H1 (cell line): ENCODE measurements at regions not wholly inside any gene's neighbourhood (a gene's known extent, or its start where the extent isn't known, plus 50 kb on each side); places are given as distances from the start of the nearest gene placed in this dataset.

Source experiments
- CTCF ChIA-PET: fragments of 300-600 bp; sonication (Branson Sonifier 250); formaldehyde crosslinking; loops from one replicate; lab custom pipeline; 2021; ENCODE audit not compliant: partially characterized antibody; lab: Charles Lee
- POLR2A ChIA-PET: fragments of 300-600 bp; sonication (Branson Sonifier 250); formaldehyde crosslinking; loops from one replicate; lab custom pipeline; 2021; ENCODE audit warnings: inconsistent platforms; ENCODE audit not compliant: partially characterized antibody; lab: Charles Lee
- DNase-seq, 2 experiments: peaks; one replicate each; pipeline versions ENCODE4 v3.0.0 to v3.0.0-alpha.2; 2010 to 2022; ENCODE audit warnings: low spot score in 2 of 2, low read depth in 1 of 2, mixed read lengths in 1 of 2
- FAIRE-seq: peaks from 2 replicates; lab custom pipeline; 2011; peaks lifted over from hg19 to GRCh38; lab: Jason Lieb, UNC
- H2AFZ ChIP-seq: 2 replicates; pipeline ENCODE4 v1.8.1; 2012; ENCODE audit warnings: low read length, inconsistent platforms
- H2AK5ac ChIP-seq: 2 replicates; pipeline ENCODE4 v1.6.1; 2013; ENCODE audit warnings: low read depth, low read length
- H2BK120ac ChIP-seq: replicated peaks from 2 replicates; pipeline ENCODE3; 2013; ENCODE audit warnings: low read depth, low read length, inconsistent platforms
- H2BK12ac ChIP-seq: 2 replicates; pipeline ENCODE4 v1.6.1; 2013; ENCODE audit warnings: low read depth, low read length
- H2BK15ac ChIP-seq: 2 replicates; pipeline ENCODE4 v1.6.1; 2013; ENCODE audit warnings: low read length
- H2BK20ac ChIP-seq: 2 replicates; pipeline ENCODE4 v1.6.1; 2013; ENCODE audit warnings: low read length
- H2BK5ac ChIP-seq: 2 replicates; pipeline ENCODE4 v1.6.1; 2013; ENCODE audit warnings: low read depth, low read length
- H3K14ac ChIP-seq: 2 replicates; pipeline ENCODE4 v1.6.1; 2013; ENCODE audit warnings: inconsistent platforms; ENCODE audit not compliant: insufficient read length
- H3K18ac ChIP-seq: 2 replicates; pipeline ENCODE4 v1.6.1; 2013; ENCODE audit warnings: low read length; ENCODE audit errors: extremely low read depth
- H3K23ac ChIP-seq: 2 replicates; pipeline ENCODE4 v1.6.1; 2013; ENCODE audit warnings: inconsistent platforms; ENCODE audit not compliant: insufficient read length
- H3K23me2 ChIP-seq: 2 replicates; pipeline ENCODE4 v1.6.1; 2013; ENCODE audit warnings: low read depth, low read length
- H3K27ac ChIP-seq: 2 replicates; pipeline ENCODE4 v1.6.1; 2011; ENCODE audit warnings: low read depth, low read length, inconsistent platforms
- H3K27me3 ChIP-seq, 4 experiments: replicated peaks in 1 of 4; 1 replicate in 1 of 4; 2 replicates in 3 of 4; pipeline versions ENCODE4 v1.6.1 to v1.8.1; 2011 to 2013; ENCODE audit warnings: low read length in 3 of 4, mild to moderate bottlenecking in 3 of 4, inconsistent platforms in 2 of 4, mixed read lengths in 2 of 4, moderate library complexity in 1 of 4; ENCODE audit not compliant: control insufficient read depth in 3 of 4, insufficient read depth in 3 of 4; ENCODE audit errors: extremely low read depth in 1 of 4
- H3K36me3 ChIP-seq, 4 experiments: 2 replicates each; pipeline versions ENCODE4 v1.6.1 to v1.8.1; 2011 to 2013; ENCODE audit warnings: mild to moderate bottlenecking in 4 of 4, low read length in 3 of 4, moderate library complexity in 2 of 4, control low read depth in 1 of 4, inconsistent platforms in 1 of 4; ENCODE audit not compliant: insufficient read depth in 4 of 4, control insufficient read depth in 2 of 4
- H3K4ac ChIP-seq: replicated peaks from 2 replicates; pipeline ENCODE3; 2013; ENCODE audit warnings: low read length, low read depth, mixed read lengths, inconsistent platforms; ENCODE audit not compliant: insufficient read length
- H3K4me1 ChIP-seq, 4 experiments: replicated peaks in 1 of 4; 1 replicate in 1 of 4; 2 replicates in 3 of 4; pipeline versions ENCODE4 v1.6.1 to v1.8.1; 2011 to 2013; ENCODE audit warnings: low read length in 3 of 4, inconsistent platforms in 2 of 4, mixed read lengths in 1 of 4; ENCODE audit not compliant: insufficient read depth in 4 of 4, control insufficient read depth in 3 of 4
- H3K4me2 ChIP-seq, 2 experiments: 2 replicates each; pipeline versions ENCODE4 v1.6.1 to v1.8.1; 2011 to 2013; ENCODE audit warnings: low read depth in 2 of 2, low read length in 2 of 2, control low read depth in 1 of 2, inconsistent platforms in 1 of 2, mild to moderate bottlenecking in 1 of 2; ENCODE audit not compliant: insufficient read depth in 1 of 2
- H3K4me3 ChIP-seq, 4 experiments: fragments of 200-600, 300-600 bp in 1 of 4; sonication (generic), shearing (Covaris generic), sonication (Bioruptor Twin) in 1 of 4; 2 replicates each; pipeline versions ENCODE4 v1.5.1 to v1.8.1; 2011 to 2016; ENCODE audit warnings: low read length in 4 of 4, low read depth in 3 of 4, control low read depth in 2 of 4, inconsistent platforms in 2 of 4, mild to moderate bottlenecking in 2 of 4, mixed read lengths in 1 of 4, moderate library complexity in 1 of 4; ENCODE audit not compliant: insufficient read depth in 2 of 4; ENCODE audit errors: extremely low read depth in 1 of 4
- H3K56ac ChIP-seq: replicated peaks from 2 replicates; pipeline ENCODE3; 2013; ENCODE audit warnings: low read depth, mild to moderate bottlenecking, mixed read lengths, low read length, inconsistent platforms; ENCODE audit not compliant: insufficient read length
- H3K79me1 ChIP-seq: 2 replicates; pipeline ENCODE4 v1.6.1; 2013; ENCODE audit warnings: low read depth, low read length, control low read depth
- H3K79me2 ChIP-seq, 2 experiments: 2 replicates each; pipeline versions ENCODE4 v1.6.1 to v1.8.1; 2012 to 2013; ENCODE audit warnings: low read length in 2 of 2, mild to moderate bottlenecking in 2 of 2, inconsistent platforms in 1 of 2; ENCODE audit not compliant: insufficient read depth in 2 of 2, control insufficient read depth in 1 of 2
- H3K9ac ChIP-seq, 4 experiments: replicated peaks in 1 of 4; 1 replicate in 1 of 4; 2 replicates in 3 of 4; pipeline versions ENCODE4 v1.6.1 to v1.8.1; 2011 to 2013; ENCODE audit warnings: low read depth in 3 of 4, low read length in 3 of 4, control low read depth in 2 of 4, mild to moderate bottlenecking in 2 of 4, moderate library complexity in 2 of 4, inconsistent platforms in 1 of 4; ENCODE audit errors: extremely low read depth in 1 of 4
- H3K9me3 ChIP-seq, 2 experiments: 2 replicates each; pipeline versions ENCODE4 v1.6.1 to v1.8.1; 2012 to 2013; ENCODE audit warnings: mild to moderate bottlenecking in 2 of 2, moderate library complexity in 2 of 2, control low read depth in 1 of 2, inconsistent platforms in 1 of 2, low read depth in 1 of 2, low read length in 1 of 2, mixed read lengths in 1 of 2; ENCODE audit not compliant: insufficient read depth in 2 of 2
- H4K20me1 ChIP-seq, 2 experiments: replicated peaks in 1 of 2; 2 replicates each; pipeline versions ENCODE3 to v1.8.1; 2011 to 2013; ENCODE audit warnings: inconsistent platforms in 2 of 2, low read length in 2 of 2, mild to moderate bottlenecking in 1 of 2; ENCODE audit not compliant: insufficient read depth in 2 of 2, control insufficient read depth in 1 of 2
- H4K5ac ChIP-seq: 2 replicates; pipeline ENCODE4 v1.6.1; 2013; ENCODE audit warnings: low read length, low read depth, mixed read lengths, inconsistent platforms; ENCODE audit not compliant: insufficient read length
- H4K8ac ChIP-seq: 2 replicates; pipeline ENCODE4 v1.8.0; 2013; ENCODE audit warnings: mild to moderate bottlenecking, moderate library complexity, low read length, inconsistent platforms; ENCODE audit not compliant: insufficient read depth; ENCODE audit errors: extremely low read depth
- H4K91ac ChIP-seq: replicated peaks from 2 replicates; pipeline ENCODE3; 2013; ENCODE audit warnings: low read length, mixed read lengths, inconsistent platforms; ENCODE audit not compliant: insufficient read length
- RAD21 ChIP-seq, 2 experiments: IDR thresholded peaks in 1 of 2; conservative IDR thresholded peaks in 1 of 2; 2 replicates each; pipeline ENCODE4 v1.6.1; 2011; ENCODE audit warnings: low read depth in 2 of 2, low read length in 2 of 2, improper control_type of control experiment in 1 of 2, inconsistent platforms in 1 of 2, mild to moderate bottlenecking in 1 of 2, moderate library complexity in 1 of 2
- SAP30 ChIP-seq: fragments of 300-600 bp; sonication (generic); IDR thresholded peaks from 2 replicates; pipeline ENCODE4 v1.7.1; 2012; ENCODE audit warnings: low read length, moderate library complexity, mild to moderate bottlenecking, inconsistent platforms; ENCODE audit not compliant: insufficient read depth, insufficient replicate concordance
- WGBS, 2 experiments: shearing (Covaris generic) in 1 of 2; methylation state at CpG; one replicate each; pipeline versions ENCODE4 v1.1.6 to v1.1.7; 2013 to 2015; ENCODE audit warnings: low lambda C conversion rate in 2 of 2, mixed read lengths in 2 of 2, inconsistent platforms in 1 of 2, low coverage in 1 of 2, missing lambda C conversion rate in 1 of 2; ENCODE audit not compliant: insufficient replicate concordance in 2 of 2, insufficient coverage in 1 of 2, insufficient read length in 1 of 2; ENCODE audit errors: extremely low coverage in 1 of 2, missing lambda C conversion rate in 1 of 2; 5-methylcytosine and 5-hydroxymethylcytosine counted together
- TF ChIP-seq, protein P1 (sequence below), 3 experiments: IDR thresholded peaks; 1 replicate in 2 of 3; 2 replicates in 1 of 3; pipeline versions ENCODE4 v1.5.1 to v1.6.1; 2011; ENCODE audit warnings: low read length in 3 of 3, mild to moderate bottlenecking in 3 of 3, inconsistent platforms in 2 of 3, low read depth in 1 of 3, moderate library complexity in 1 of 3; ENCODE audit not compliant: insufficient read depth in 1 of 3; ENCODE audit errors: control extremely low read depth in 1 of 3

DNA sequence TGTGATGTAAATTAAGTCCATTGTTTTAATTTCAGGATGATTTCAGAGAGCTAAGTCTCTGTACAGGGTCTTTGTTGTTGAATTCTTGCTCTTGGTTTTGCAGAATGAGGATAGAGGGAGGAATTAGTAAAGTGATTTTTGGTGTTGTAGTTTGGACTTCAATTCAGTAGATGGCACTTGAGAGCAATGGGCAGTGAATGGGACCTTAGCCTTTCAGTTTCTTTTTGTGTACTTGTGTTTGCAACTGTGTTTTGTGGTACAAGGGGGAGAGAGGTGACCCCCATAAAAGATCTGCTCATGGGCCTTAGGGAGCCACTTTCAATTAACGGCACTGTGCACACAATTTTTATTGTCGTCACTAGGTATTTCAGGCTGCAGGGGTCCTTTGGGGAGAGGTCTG is 340.0 kb downstream of the DCAF12L2 start:
- Histone ChIP-seq H4K20me1 (no peaks in the 10 kb centered on the region), H3K36me3 (no peaks in the 10 kb centered on the region), H3K23ac (no peak overlapping the region), H3K14ac (no peak overlapping the region), H4K91ac (no peak overlapping the region), H2BK120ac (no peak overlapping the region), H3K79me1 (no peaks in the 10 kb centered on the region), H4K8ac (no peak overlapping the region), H3K9me3 (no peaks in the 10 kb centered on the region), H2AK5ac (no peak overlapping the region), H3K27ac (no peak overlapping the region), H3K4ac (no peak overlapping the region), H3K18ac (no peak overlapping the region), H4K5ac (no peak overlapping the region), H3K56ac (no peak overlapping the region), H2BK5ac (no peak overlapping the region), H2BK20ac (no peak overlapping the region), H3K9ac (no peak overlapping the region), H3K4me3 (no peak overlapping the region), H3K4me2 (no peak overlapping the region), H3K4me1 (peaks cover 0 to 2% (median 0%) of the 10 kb centered on the region in 4 experiments; a peak in 1 of 7 replicates), H3K27me3 (no peaks in the 10 kb centered on the region), H2BK12ac (no peak overlapping the region), H2BK15ac (no peak overlapping the region), H3K23me2 (no peaks in the 10 kb centered on the region), H2AFZ (no peak overlapping the region; the same call in 1 of the 2 replicates), H3K79me2 (no peaks in the 10 kb centered on the region)
- peak; percentile 94 for FAIRE-seq
- POLR2A ChIA-PET: no interaction called here
- CTCF ChIA-PET: interaction anchor here (1.0 to 1.6 kb wide), 3 partner anchors 11 to 125 kb away, joined by 3 to 5 read pairs (median 3); no protein-coding TSS in a partner anchor
- TF ChIP-seq SAP30 (no peak), RAD21 (IDR thresholded peaks at IDR 0.05 in 1 of 2, conservative IDR thresholded peaks at IDR 0.05 in 1 of 2; ENCODE audit: low read depth in 2 of 2, low read length in 2 of 2) (peak; percentile 37 to 45)
- TF ChIP-seq, protein P1, sequence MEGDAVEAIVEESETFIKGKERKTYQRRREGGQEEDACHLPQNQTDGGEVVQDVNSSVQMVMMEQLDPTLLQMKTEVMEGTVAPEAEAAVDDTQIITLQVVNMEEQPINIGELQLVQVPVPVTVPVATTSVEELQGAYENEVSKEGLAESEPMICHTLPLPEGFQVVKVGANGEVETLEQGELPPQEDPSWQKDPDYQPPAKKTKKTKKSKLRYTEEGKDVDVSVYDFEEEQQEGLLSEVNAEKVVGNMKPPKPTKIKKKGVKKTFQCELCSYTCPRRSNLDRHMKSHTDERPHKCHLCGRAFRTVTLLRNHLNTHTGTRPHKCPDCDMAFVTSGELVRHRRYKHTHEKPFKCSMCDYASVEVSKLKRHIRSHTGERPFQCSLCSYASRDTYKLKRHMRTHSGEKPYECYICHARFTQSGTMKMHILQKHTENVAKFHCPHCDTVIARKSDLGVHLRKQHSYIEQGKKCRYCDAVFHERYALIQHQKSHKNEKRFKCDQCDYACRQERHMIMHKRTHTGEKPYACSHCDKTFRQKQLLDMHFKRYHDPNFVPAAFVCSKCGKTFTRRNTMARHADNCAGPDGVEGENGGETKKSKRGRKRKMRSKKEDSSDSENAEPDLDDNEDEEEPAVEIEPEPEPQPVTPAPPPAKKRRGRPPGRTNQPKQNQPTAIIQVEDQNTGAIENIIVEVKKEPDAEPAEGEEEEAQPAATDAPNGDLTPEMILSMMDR (IDR thresholded peaks at IDR 0.05; ENCODE audit: control extremely low read depth in 1 of 3, insufficient read depth in 1 of 3, low read depth in 1 of 3, low read length in 3 of 3): peak in 2 of 3 experiments; percentile 12 to 39; a peak in 2 of 4 replicates
- DNase-seq: no peak
- 93% methylated on average over 2 of the region's 2 CpGs; no CpG with 5 or more reads in 1 of the 2 experiments for WGBS, 2 experiments
